Stimulated activated CD4-positive, alpha-beta T cell treated with anti-CD3 and anti-CD28 coated beads, TNF-alpha, amount 100 ng/mL, for 1 hour (primary cell): ENCODE measurements at regions not wholly inside any gene's neighbourhood (a gene's known extent, or its start where the extent isn't known, plus 50 kb on each side); places are given as distances from the start of the nearest gene placed in this dataset.

Source experiments
- DNase-seq, 3 donors: peaks; one replicate each; pipeline ENCODE4 v3.0.0-alpha.2; 2020; ENCODE audit warnings: low read depth in 3 of 3, low spot score in 1 of 3

- DNase-seq: no peak
These were observed 147.1 kb upstream of the LYZL1 start for GRCh38 chr10:29141761-29142160.

- DNase-seq: no peak
These were observed 146.2 kb upstream of the LYZL1 start for GRCh38 chr10:29142516-29143314.

DNA sequence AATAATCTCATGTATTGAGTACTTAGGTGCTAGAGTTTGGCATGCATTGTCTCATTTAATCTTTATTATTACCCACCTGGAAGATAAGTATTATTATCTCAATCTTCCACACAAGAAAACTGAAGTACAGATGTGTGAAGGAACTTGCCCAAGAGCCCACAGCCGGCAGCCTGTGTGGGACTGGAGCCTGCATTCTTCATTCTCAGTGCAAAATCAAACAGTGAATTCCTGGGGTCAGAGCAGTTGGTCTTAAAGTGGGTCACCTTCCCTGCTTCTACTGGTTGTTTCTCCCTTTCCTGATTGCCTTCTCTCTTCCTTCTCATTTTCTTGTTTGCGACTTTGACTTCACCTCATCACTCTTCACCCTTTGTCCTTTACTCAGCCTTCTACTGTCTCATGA, 144.7 kb upstream of the LYZL1 start:
- DNase-seq: no peak

DNA sequence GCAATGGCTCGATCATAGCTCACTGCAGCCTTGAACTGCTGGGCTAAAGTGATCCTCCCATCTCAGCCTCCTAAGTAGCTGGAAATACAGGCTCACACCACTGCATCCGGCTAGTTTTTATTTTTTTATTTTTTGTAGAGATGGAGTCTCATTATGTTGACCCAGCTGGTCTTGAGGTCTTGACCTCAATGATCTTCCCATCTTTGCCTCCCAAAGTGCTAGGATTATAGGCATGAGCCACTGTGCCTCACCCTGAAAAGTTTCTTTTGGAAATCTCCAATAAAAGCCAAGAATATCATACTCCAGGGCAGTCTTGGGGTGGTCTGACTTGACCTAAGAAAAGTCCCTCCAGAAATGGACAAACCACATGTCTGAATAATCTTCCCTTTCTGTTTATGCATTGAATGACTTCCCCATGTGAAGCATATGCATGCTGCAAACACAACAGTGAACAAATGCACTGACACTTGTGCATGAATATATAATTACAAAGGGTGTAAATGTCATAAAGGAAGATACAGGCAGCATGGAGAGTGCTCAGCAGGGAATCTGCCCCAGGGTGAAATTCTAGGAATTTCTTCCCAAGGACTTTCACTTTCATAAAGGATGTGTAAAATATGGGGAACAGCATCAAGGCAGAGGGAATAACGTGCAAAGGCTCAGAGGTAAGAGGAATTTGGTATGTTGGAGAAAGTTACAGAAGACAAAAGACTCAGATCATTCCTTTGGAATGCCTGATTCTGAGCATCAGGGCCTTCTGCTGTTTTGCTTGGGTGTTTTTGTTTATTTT, 142.4 kb upstream of the LYZL1 start:
- no peak for DNase-seq

GRCh38 chr10:29150010-29150409, 138.9 kb upstream of the LYZL1 start:
- no peak for DNase-seq

GRCh38 chr10:29151005-29151404, 137.9 kb upstream of the LYZL1 start:
- DNase-seq: no peak

GRCh38 chr10:29157321-29157720, 131.5 kb upstream of the LYZL1 start:
- no peak for DNase-seq

- DNase-seq: no peak
These were observed 130.8 kb upstream of the LYZL1 start for GRCh38 chr10:29158066-29158465.

DNA sequence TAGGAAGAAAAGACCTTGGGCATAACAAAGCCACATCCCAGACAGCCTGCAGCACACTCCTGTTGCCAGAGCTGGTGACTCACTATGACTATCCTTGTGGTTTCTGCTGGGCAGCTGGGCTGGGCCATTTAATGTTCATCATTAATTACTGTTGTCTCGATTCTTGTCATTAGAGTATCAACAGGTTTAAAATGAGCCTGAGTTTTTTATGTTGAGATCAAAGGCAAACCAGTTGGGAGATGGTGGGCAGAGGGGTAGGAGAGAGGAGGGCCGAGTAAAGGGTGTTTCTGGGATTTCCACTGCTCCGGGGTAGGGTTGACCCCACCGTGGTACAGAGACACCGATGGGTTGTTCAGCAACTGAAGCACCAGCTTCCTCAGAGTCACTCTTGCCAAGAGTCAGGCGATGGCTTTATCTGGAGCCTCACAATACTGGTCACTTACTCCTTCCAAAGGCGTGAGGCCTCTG, 128.7 kb upstream of the LYZL1 start:
- DNase-seq: no peak

- DNase-seq: no peak
These were observed 125.1 kb upstream of the LYZL1 start for GRCh38 chr10:29163746-29164145.

GRCh38 chr10:29166713-29167112, 122.2 kb upstream of the LYZL1 start:
- no peak for DNase-seq

DNA sequence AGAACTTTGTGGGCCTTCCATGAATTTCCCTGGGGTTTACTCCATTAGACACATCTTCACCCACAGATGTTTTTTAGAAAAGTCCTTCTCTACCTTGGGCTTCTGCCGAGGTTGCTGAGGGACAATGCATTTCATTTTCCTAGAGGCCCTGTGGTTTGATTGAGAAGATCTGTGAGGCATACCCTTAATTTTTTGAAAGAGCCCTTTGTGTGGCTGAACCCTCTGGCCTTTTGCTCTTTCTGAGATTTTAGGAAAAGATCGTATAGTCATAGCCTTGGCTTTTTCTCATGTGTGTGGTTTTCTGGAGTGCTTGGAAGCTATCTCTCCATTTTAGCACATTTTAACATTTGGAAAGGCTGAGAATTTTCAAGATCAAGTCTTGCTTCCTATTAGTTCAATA, 119.8 kb upstream of the LYZL1 start:
- DNase-seq: no peak

GRCh38 chr10:29171717-29172116, 117.2 kb upstream of the LYZL1 start:
- no peak for DNase-seq

DNA sequence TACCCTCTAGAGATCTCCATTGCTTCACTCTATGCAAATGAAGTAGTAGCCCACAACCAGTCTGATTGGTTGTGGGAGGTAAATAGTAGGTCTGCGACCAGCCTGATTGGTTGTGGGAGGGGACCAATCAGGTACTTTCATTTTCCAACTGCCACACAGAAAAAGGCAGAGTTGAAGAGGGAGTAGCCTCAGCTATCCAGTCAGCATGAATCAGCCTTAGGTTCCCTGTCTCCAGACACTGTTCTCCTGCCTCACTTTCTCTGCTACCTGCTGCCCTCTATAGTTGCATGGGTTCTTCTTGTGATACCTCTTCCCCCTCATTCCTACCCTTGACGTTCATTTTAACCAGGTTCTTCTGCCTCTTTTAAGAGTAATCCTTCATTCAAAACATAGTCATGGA, 114.5 kb upstream of the LYZL1 start:
- DNase-seq: no peak

DNA sequence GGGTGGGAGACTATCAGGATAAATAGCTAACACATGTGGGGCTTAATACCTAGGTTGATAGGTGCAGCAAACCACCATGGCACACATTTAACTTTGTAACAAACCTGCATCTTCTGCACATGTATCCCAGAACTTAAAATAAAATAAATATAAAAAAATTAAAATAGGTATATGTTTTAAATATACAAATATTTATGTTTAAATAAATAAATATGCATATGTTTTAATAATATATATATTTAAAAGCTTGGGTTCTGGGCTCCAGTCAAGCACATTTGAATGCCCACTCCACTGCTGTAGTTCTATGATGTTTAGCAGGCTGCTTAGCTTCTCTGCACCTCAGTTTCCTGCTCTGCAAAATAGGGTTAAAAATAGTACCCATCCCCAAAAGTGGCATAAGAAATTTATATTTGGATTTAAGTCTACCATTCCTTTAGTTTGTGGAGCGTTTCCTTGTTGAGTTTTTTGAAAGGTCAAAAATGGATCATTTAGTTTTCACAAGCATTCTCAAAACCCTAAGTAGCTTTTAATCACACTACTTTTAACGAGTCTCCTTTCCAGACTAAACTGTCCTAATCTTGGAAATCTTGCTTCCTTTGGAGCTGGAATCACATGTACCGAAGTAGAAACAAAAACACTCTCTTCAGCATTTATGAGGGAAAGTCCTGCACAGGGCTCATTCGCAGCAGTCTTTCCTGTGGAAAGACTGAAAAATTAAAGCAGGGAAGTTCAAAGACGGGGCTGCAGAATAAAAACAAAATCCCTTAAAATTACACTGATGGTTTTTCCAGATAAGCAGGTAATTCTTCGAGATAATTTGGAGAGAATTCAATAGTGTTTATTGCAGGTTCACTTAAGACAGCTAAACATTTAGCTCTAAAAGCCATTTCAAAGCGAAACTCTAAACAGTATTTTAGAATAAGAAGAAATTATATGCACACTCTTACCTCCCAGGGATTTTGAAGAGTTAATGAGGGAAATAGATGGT, 111.7 kb upstream of the LYZL1 start:
- no peak for DNase-seq

DNA sequence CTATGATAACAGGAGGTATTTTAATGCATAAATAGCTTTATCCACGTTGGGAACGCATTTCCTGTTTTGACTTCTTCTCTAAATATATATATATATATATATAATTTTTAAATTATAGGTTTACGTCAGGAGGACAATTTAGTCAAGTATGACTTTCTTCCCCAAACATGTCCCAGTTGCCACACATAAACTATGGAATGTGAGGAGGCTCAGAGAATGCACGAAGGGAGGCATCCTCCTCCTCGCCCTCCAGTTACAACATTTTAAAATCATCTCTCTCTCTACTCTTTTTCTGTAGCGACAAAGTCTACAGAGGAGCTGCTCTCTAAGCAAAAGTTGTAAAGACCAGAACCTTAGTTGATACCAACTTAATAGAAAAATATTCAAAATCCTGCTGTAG, 106.9 kb upstream of the LYZL1 start:
- DNase-seq: no peak

DNA sequence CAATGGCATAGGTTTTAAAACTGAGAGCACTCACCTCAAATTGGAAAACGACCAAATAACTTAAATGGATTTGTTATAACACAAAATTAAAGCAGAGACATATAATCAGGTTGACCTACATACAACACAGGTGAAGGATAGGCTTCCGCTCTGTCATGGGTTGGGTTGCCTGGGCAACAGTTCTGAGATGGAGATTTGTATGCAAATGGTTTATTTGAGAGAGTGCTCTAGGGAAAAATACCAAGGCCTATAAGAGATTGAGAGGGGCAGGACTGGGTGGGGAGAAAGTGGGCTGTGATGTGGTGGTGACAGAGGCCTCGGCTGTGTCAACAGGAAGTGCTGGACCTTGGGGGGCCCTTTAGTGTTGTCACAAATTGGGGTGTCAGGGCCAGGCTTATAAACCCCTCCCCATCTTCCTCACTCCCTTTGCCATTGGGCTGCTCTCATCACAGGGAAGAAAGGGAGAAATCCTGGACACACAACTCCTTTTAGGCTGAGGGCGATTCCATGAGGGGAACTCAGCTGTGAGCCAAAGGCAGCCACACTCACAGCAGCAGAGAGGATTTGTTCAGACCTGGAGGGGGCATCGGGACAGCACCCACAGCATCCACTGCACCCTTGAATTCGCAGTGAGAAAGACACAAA, 105.4 kb upstream of the LYZL1 start:
- no peak for DNase-seq

DNA sequence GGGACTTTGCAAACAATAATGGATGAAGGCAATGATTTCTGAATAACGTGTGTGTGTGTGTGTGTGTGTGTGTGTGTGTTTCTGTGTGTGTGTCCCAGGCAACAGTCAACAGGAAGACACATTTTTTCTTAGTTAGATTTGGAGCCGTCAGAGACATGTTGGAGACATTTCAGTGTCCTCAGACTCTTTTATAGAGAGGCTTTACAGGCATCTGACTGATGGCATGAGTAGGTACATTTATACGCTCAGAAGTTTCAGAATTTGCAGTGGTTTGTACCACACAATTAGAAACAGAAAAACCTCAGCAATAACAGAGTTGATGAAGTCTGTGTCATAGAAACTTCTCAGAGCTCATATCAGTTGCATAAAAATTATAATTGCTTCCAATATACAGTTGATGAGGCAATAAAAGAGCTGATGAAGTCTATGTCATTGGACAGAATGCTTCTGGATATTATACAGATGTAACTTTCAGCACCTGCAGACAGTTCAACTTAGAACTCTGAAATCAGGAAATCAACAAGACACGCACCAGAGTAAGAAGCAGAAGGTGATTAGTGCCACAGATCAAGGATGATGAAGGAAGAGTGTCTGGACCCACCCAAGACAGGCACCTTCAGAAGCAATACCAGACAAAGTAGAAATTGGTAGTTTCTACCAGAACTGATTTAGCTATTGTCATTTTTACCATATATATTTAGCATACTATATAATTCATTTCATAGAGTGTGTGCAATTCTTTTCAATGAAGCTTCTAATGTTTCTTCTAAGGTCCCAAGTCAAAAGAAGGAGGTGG, 104.5 kb upstream of the LYZL1 start:
- no peak for DNase-seq

GRCh38 chr10:29185050-29185449, 103.8 kb upstream of the LYZL1 start:
- no peak for DNase-seq

GRCh38 chr10:29186221-29186620, 102.6 kb upstream of the LYZL1 start:
- DNase-seq: no peak
